ENCODE measurements at regions not wholly inside any gene's neighbourhood (a gene's known extent, or its start where the extent isn't known, plus 50 kb on each side); places are given as distances from the start of the nearest gene placed in this dataset.
"Not testable (repeated sequence)": the region's sequence is repeated elsewhere in the genome, so short reads cannot be mapped to it uniquely, and the experiment has no call there.

GRCh38 chr13:112219740-112220139, 152.8 kb downstream of the SOX1 start:
- TF ChIP-seq CTCF (IDR thresholded peaks at IDR 0.05), result no peak
- no peak for TF ChIP-seq POLR2A (IDR thresholded peaks at IDR 0.05)
- Histone ChIP-seq H3K36me3 (ENCODE audit: low read depth, missing control alignments) (no peaks in the 10 kb centered on the region), H3K9me3 (no peaks in the 10 kb centered on the region), H3K4me3 (no peak overlapping the region), H3K4me1 (no peaks in the 10 kb centered on the region), H3K27me3 (no peaks in the 10 kb centered on the region), H3K27ac (no peak overlapping the region)
- no peak for DNase-seq
- intact Hi-C loops (cut with DNase I; ENCODE audit: low total_unique reads), result no loop called here
- WGBS, 2 donors, result 72 to 74% methylated on average over 8 of the region's 8 CpGs

GRCh38 chr13:112220296-112220875, 153.4 kb downstream of the SOX1 start:
- 63 to 65% methylated on average over 15 of the region's 15 CpGs for WGBS, 2 donors
- H3K27ac ChIP-seq, result no peak overlapping the region
- H3K9me3 ChIP-seq, result no peaks in the 10 kb centered on the region
- no peaks in the 10 kb centered on the region for H3K4me1 ChIP-seq
- no peaks in the 10 kb centered on the region for H3K27me3 ChIP-seq
- TF ChIP-seq CTCF (IDR thresholded peaks at IDR 0.05) (no peak), POLR2A (IDR thresholded peaks at IDR 0.05) (no peak)
- no peaks in the 10 kb centered on the region for H3K36me3 ChIP-seq (ENCODE audit: low read depth, missing control alignments)
- intact Hi-C loops (cut with DNase I; ENCODE audit: low total_unique reads), result no loop called here
- DNase-seq, result no peak
- no peak overlapping the region for H3K4me3 ChIP-seq

GRCh38 chr13:112220925-112221324, 154.0 kb downstream of the SOX1 start:
- 72 to 82% methylated on average over 15 of the region's 15 CpGs for WGBS, 2 donors
- TF ChIP-seq POLR2A (IDR thresholded peaks at IDR 0.05) (no peak), CTCF (IDR thresholded peaks at IDR 0.05) (no peak)
- Histone ChIP-seq H3K27me3 (no peaks in the 10 kb centered on the region), H3K27ac (no peak overlapping the region), H3K9me3 (no peaks in the 10 kb centered on the region), H3K36me3 (ENCODE audit: low read depth, missing control alignments) (no peaks in the 10 kb centered on the region), H3K4me3 (no peak overlapping the region), H3K4me1 (no peaks in the 10 kb centered on the region)
- DNase-seq, result no peak
- intact Hi-C loops (cut with DNase I; ENCODE audit: low total_unique reads), result no loop called here

GRCh38 chr13:112222971-112223370, 153.2 kb upstream of the SPACA7 start:
- TF ChIP-seq CTCF (IDR thresholded peaks at IDR 0.05), result no peak
- TF ChIP-seq POLR2A (IDR thresholded peaks at IDR 0.05), result no peak
- no peaks in the 10 kb centered on the region for H3K36me3 ChIP-seq (ENCODE audit: low read depth, missing control alignments)
- DNase-seq, result no peak
- H3K9me3 ChIP-seq, result no peaks in the 10 kb centered on the region
- H3K27ac ChIP-seq, result no peak overlapping the region
- H3K4me1 ChIP-seq, result no peaks in the 10 kb centered on the region
- WGBS, 2 donors, result 75 to 89% methylated on average over 14 of the region's 14 CpGs
- H3K4me3 ChIP-seq, result no peak overlapping the region
- no peaks in the 10 kb centered on the region for H3K27me3 ChIP-seq
- intact Hi-C loops (cut with DNase I; ENCODE audit: low total_unique reads), result no loop called here

GRCh38 chr13:112223929-112224328, 152.2 kb upstream of the SPACA7 start:
- 79 to 85% methylated on average over 9 of the region's 9 CpGs for WGBS, 2 donors
- DNase-seq; H3K4me3 ChIP-seq; H3K4me1 ChIP-seq; H3K36me3 ChIP-seq (ENCODE audit: low read depth, missing control alignments); H3K27ac ChIP-seq; H3K9me3 ChIP-seq; intact Hi-C loops (cut with DNase I; ENCODE audit: low total_unique reads); H3K27me3 ChIP-seq: not testable (repeated sequence)

All from testis (tissue), 2 donors.